Uterus (tissue), 3 donors: ENCODE measurements at regions not wholly inside any gene's neighbourhood (a gene's known extent, or its start where the extent isn't known, plus 50 kb on each side); places are given as distances from the start of the nearest gene placed in this dataset.

Experiments
- DNase-seq, 2 donors: peaks; one replicate each; pipeline ENCODE4 v3.0.0-alpha.2; 2019 to 2020
- H3K27ac ChIP-seq, 2 donors: fragments of 200-600 bp; sonication (generic); 1 replicate in 1 of 2; 2 replicates in 1 of 2; pipeline ENCODE4 v1.5.1; 2016 to 2018
- H3K27me3 ChIP-seq, 2 donors: fragments of 200-600 bp; sonication (generic); one replicate each; pipeline ENCODE4 v1.5.1; 2018 to 2019; ENCODE audit warnings: control low read depth in 1 of 2
- H3K36me3 ChIP-seq, 2 donors: fragments of 200-600 bp; sonication (generic); one replicate each; pipeline ENCODE4 v1.5.1; 2019; ENCODE audit warnings: control low read depth in 1 of 2
- H3K4me1 ChIP-seq, 2 donors: fragments of 200-600 bp; sonication (generic); one replicate each; pipeline ENCODE4 v1.5.1; 2018 to 2019; ENCODE audit warnings: control low read depth in 1 of 2
- H3K4me3 ChIP-seq, 2 donors: fragments of 200-600 bp; sonication (generic); 1 replicate in 1 of 2; 2 replicates in 1 of 2; pipeline ENCODE4 v1.5.1; 2018 to 2019; ENCODE audit warnings: mild to moderate bottlenecking in 1 of 2
- H3K9me3 ChIP-seq, 2 donors: fragments of 200-600 bp; sonication (generic); one replicate each; pipeline ENCODE4 v1.5.1; 2019; ENCODE audit warnings: control low read depth in 1 of 2
- POLR2A ChIP-seq, 2 donors: fragments of 450-650 bp; IDR thresholded peaks; one replicate each; pipeline ENCODE4 v1.6.1; 2016; ENCODE audit warnings: antibody characterized with exemption in 2 of 2, mild to moderate bottlenecking in 1 of 2, moderate library complexity in 1 of 2
- intact Hi-C: fragments of 100-400 bp; cut with DNase I; formaldehyde crosslinking; loops from one replicate; pipeline ENCODE4 v1.15.1; 2023; ENCODE audit warnings: low total_unique reads
- TF ChIP-seq, protein P1 (sequence below), 4 experiments: fragments of 200-600 bp in 2 of 4; fragments of 450-650 bp in 2 of 4; sonication (generic) in 2 of 4; IDR thresholded peaks; one replicate each; pipeline ENCODE4 v1.5.1; 2016 to 2019; ENCODE audit warnings: antibody characterized with exemption in 4 of 4, mild to moderate bottlenecking in 2 of 4, moderate library complexity in 1 of 4
- donor health status: DM: yes; HTN: yes; CAD: no.

DNA sequence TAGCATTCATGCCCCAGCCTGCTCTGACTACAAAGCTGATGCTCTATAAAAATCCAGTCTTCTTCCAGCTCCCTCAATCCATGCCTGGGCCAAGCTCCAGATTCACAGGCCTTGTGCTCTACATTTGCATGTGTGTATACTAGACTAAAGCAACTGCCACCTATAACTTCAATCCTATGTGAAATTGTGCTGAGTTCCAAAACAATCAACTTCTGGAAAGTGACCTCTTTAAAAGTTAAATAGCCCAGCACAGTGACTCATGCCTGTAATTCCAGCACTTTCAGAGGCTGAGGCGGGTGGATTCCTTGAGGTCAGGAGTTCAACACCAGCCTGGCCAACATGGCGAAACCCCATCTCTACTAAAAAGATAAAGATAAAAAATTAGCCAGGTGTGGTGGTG lies 114.3 kb upstream of the ZC3H12C start:
- TF ChIP-seq, protein P1, sequence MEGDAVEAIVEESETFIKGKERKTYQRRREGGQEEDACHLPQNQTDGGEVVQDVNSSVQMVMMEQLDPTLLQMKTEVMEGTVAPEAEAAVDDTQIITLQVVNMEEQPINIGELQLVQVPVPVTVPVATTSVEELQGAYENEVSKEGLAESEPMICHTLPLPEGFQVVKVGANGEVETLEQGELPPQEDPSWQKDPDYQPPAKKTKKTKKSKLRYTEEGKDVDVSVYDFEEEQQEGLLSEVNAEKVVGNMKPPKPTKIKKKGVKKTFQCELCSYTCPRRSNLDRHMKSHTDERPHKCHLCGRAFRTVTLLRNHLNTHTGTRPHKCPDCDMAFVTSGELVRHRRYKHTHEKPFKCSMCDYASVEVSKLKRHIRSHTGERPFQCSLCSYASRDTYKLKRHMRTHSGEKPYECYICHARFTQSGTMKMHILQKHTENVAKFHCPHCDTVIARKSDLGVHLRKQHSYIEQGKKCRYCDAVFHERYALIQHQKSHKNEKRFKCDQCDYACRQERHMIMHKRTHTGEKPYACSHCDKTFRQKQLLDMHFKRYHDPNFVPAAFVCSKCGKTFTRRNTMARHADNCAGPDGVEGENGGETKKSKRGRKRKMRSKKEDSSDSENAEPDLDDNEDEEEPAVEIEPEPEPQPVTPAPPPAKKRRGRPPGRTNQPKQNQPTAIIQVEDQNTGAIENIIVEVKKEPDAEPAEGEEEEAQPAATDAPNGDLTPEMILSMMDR (IDR thresholded peaks at IDR 0.05), result no peak
- TF ChIP-seq POLR2A (IDR thresholded peaks at IDR 0.05), result no peak
- Histone ChIP-seq H3K4me3 (no peak overlapping the region), H3K36me3 (no peaks in the 10 kb centered on the region), H3K27me3 (no peaks in the 10 kb centered on the region), H3K9me3 (no peaks in the 10 kb centered on the region), H3K4me1 (no peaks in the 10 kb centered on the region), H3K27ac (no peak overlapping the region)
- DNase-seq, result no peak
- intact Hi-C loops, result loop anchor here (2.0 kb wide), 1 partner anchor 46 kb away; no protein-coding TSS in a partner anchor

DNA sequence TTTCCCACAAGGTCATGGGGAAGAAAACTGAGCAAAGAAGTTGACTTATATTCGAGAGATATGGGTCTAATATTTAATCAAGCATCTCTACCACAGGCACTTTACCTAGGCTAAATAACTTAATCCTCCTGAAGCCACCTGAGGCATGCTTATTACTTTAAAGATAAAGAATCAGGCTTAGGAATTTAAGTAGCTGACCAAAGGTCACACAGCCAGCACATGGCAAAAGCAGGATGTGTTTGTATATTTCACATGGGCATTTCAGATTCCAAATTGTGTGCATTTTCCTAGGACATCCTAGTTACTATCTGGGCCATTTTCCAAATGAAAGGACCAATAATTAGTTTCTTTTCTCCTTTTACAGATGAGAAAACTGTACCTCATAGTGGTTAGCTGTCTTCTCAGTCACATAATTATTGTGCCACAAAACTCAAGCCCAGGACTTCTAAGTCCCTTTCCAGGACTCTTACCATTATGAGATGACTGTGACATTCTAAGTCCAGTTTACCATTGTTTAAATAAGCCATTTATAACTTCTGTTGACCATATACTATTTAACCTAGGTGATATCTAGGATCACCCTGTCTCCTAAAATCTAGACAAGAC lies 112.1 kb upstream of the ZC3H12C start:
- Histone ChIP-seq H3K4me3 (no peak overlapping the region), H3K27ac (no peak overlapping the region), H3K9me3 (no peaks in the 10 kb centered on the region), H3K36me3 (no peaks in the 10 kb centered on the region), H3K4me1 (no peaks in the 10 kb centered on the region), H3K27me3 (no peaks in the 10 kb centered on the region)
- intact Hi-C loops, result no loop called here
- TF ChIP-seq POLR2A (IDR thresholded peaks at IDR 0.05), result no peak
- TF ChIP-seq, protein P1 (IDR thresholded peaks at IDR 0.05), result no peak
- no peak for DNase-seq

DNA sequence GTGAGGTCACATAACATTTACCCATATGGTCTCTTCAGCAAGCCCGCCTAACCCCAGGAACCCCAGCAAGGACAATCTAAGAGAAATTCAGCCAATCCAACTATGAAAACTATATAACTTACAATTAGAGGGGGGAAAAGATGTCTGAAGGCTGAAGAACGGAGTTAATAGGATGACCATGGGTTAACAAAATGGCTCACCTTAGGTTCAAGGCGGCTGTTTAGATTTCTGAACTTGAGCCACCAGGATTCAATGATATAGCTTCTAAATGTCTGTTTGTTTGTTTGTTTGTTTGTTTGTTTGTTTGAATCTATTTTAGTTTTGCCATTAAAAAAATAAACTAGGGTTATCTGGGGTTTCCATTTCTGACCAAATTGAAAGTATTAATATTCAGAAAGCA lies 109.8 kb upstream of the ZC3H12C start:
- no peak for DNase-seq
- H3K27me3 ChIP-seq, result no peaks in the 10 kb centered on the region
- H3K27ac ChIP-seq, result no peak overlapping the region
- H3K4me1 ChIP-seq, result no peaks in the 10 kb centered on the region
- no peaks in the 10 kb centered on the region for H3K36me3 ChIP-seq
- H3K9me3 ChIP-seq, result no peaks in the 10 kb centered on the region
- no peak for TF ChIP-seq POLR2A (IDR thresholded peaks at IDR 0.05)
- TF ChIP-seq, protein P1 (IDR thresholded peaks at IDR 0.05), result no peak
- intact Hi-C loops, result no loop called here
- no peak overlapping the region for H3K4me3 ChIP-seq

DNA sequence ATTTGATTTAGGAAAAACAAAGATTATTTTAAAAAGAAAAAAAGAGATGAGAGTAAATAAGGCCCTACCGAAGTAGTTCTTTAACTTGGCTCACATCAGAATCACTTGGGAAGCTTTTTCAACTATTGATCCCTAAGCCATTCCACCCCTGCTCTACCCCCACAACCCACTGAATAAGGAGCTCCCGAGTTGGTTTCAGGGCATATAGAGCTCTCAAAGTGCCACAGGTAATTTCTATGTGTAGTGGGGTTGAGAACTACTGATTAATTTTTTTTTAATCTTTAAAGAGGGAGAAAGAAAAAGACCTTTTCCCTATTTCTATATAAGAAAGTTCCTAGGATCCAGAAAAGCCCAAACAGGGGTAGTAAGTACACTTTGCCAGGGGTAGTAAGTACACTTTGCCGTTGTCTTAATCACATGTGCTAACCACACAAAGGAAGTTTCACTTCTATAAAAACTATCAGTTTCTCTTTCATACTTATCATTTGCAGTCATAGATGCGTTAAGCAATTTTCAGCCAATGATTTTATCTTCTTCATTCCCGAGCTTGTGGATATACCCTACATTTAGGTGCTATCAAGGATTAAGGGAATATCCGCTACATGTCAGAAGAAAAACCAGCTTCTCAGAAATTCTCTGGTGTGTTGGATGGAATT lies 108.4 kb upstream of the ZC3H12C start:
- Histone ChIP-seq H3K4me1 (no peaks in the 10 kb centered on the region), H3K27ac (no peak overlapping the region), H3K4me3 (no peak overlapping the region), H3K9me3 (no peaks in the 10 kb centered on the region), H3K27me3 (no peaks in the 10 kb centered on the region), H3K36me3 (no peaks in the 10 kb centered on the region)
- DNase-seq, result no peak
- TF ChIP-seq POLR2A (IDR thresholded peaks at IDR 0.05), result no peak
- TF ChIP-seq, protein P1 (IDR thresholded peaks at IDR 0.05), result no peak
- intact Hi-C loops, result no loop called here

DNA sequence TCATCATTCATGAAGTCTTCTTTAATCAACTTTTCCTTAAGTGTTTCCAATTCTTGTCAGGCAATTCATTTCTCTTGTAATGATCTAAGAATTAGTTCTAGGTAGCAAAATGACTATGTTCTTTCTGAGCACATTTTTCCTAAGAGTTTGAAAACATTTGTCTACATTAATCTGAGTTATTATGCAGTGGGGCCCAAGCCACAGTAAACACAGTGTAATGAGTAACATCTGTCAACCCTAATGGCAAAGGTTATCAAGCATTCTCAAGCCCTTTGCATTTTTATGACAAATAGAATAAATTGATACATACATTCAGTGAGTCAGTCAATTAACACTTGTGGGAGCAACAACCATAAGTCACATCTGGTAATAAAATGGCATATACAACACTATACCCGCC lies 106.7 kb upstream of the ZC3H12C start:
- H3K4me3 ChIP-seq, result no peak overlapping the region
- no peaks in the 10 kb centered on the region for H3K36me3 ChIP-seq
- H3K27ac ChIP-seq, result no peak overlapping the region
- no peaks in the 10 kb centered on the region for H3K9me3 ChIP-seq
- H3K27me3 ChIP-seq, result no peaks in the 10 kb centered on the region
- no peaks in the 10 kb centered on the region for H3K4me1 ChIP-seq
- no peak for TF ChIP-seq POLR2A (IDR thresholded peaks at IDR 0.05)
- TF ChIP-seq, protein P1 (IDR thresholded peaks at IDR 0.05), result no peak
- no peak for DNase-seq
- intact Hi-C loops, result no loop called here
